ENCODE measurements at regions not wholly inside any gene's neighbourhood (a gene's known extent, or its start where the extent isn't known, plus 50 kb on each side); places are given as distances from the start of the nearest gene placed in this dataset.
"Not testable (repeated sequence)": the region's sequence is repeated elsewhere in the genome, so short reads cannot be mapped to it uniquely, and the experiment has no call there.

DNA sequence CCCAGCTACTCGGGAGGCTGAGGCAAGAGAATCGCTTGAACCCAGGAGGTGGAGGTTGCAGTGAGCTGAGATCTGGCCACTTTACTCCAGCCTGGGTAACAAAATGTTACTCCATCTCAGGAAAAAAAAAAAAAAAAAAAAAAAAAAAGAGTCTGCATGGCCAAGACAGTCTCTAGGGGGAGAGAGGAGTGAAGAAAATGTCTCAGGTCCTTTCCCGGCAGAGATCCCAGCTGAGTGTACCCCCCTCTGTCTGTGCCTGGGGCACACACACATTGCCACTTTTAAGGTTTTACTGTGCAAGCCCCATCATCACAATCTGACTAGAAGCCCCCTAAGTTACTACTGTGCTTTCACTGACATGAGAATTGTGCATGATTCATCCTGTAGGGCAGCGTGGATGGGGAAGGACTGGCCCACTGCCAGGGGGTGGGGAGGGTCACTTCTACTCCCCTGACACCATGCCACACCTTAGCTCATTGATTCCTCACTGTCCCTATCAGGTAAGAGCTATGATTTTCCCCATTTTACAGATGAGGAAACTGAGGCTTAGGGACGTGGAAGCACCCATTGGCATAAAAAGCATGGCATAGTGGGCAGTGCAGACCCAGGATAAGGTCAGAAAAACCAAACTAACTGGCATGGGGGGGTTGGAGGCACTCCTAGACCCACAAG is 102.3 kb upstream of the LARP1 start:
- no peak for DNase-seq

DNA sequence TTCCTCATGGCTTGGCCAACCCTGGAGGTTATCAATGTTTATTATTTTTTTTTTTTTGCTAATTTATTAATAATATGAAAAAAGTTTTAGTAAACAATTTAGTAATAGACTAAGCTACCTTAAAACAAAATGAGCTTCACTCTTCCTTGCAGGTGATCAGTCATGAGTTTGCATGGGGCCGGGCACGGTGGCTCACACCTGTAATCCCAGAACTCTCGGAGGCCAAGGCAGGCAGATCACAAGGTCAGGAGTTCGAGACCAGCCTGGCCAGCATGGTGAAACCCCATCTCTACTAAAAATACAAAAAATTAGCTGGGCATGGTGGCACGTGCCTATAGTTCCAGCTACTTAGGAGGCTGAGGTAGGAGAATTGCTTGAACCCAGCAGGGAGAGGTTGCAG is 103.4 kb upstream of the LARP1 start:
- DNase-seq: not testable (repeated sequence)

DNA sequence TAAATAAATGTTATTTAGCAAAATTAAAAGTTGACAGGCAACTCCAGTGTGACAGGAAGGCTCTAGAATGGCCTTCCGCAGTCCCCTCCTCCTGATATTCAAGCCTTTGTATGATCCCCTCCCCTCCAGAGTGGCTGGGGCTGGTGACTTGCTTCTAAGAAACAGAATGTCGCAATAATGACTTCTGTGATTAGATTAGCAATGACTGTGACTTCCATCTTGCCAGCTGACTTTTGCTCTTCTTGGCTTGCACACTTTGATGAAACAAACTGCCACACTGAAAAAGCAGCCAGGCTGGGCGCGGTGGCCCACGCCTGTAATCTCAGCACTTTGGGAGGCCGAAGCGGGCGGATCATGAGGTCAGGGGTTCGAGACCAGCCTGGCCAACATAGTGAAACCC is 106.5 kb upstream of the LARP1 start:
- DNase-seq: no peak

DNA sequence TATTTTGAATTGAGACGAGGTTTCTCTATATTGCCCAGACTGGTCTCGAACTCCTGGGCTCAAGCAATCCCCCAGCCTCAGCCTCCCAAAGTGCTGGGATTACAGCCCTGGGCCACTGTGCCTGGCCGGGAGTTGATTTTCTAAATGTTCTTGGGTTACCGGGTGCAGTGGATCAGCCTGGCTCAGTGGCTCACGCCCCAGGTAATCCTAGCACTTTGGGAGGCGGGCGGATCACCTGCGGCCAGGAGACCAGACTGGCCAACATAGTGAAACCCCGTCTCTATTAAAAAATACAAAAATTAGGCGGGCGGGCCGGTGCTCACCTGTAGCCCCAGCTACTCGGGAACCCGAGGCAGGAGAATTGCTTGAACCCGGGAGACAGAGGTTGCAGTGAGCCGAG is 106.9 kb upstream of the LARP1 start:
- DNase-seq: no peak

DNA sequence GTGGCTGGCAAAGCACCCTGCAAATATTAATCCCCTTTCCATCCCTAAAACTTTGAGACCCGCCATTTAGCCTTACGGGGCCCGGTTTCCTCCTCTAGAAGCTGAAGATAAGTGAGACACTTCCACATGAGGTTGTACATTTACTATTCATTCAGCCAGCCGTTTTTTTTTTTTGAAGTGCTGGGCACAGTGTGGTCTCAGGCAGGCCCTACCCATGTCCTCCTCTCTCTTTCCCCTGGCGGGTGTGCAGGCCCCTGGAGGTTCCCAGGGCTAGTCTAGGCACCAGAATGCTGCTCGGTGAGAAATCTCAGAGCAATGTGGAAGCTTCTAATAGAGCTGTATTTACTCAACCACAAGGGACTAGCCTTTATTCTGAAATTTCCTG is 107.4 kb upstream of the LARP1 start:
- no peak for DNase-seq

DNA sequence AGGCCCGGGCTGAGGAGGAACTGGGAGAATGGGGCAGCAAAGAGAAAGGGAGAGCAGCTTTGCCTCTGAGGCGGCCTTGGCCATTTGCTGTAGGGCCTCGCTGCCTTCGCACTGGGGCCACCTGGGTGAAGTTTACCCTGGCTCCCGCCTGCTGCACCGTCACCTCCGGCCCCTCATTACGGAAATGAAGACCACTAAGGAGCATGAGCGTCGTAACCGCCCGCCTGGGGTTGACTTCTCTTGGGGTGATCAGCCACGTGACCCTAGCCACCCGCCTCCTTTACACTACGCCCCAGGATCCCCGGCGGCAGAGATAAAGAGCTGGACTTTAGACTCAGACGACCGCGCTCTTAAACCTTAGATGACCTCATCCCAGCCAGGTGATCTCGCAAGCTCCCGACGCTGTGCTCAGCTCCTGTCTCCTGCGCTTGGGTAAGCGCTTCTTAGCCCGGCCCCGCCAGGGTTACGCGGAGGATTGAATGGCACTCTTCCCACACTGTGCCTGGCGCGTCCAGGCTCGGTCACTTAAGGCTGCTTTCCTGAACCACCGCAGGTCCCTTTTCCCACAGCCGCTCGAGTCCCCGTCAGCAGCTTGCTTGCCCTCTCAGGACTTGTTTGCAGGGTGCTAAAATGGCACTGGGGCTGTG is 107.9 kb upstream of the LARP1 start:
- no peak for DNase-seq

DNA sequence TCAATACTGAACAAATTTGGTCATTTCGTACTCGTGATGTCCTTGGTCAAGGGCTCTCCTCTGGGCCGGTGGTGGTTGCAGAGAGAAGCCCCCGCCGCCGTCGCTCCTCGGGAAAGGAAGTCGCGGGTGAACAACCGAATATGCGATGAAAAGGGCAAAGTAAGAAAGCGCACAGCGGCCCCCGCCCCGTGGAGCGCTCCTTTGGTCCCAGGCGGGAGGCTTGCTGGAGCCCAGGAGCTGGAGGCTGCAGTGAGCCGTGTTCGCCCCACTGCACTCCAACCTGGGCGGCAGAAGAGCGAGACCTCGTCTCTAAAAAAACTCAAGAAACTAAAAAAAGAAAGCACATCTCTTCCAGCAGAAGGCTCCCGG is 108.4 kb upstream of the LARP1 start:
- DNase-seq: no peak

DNA sequence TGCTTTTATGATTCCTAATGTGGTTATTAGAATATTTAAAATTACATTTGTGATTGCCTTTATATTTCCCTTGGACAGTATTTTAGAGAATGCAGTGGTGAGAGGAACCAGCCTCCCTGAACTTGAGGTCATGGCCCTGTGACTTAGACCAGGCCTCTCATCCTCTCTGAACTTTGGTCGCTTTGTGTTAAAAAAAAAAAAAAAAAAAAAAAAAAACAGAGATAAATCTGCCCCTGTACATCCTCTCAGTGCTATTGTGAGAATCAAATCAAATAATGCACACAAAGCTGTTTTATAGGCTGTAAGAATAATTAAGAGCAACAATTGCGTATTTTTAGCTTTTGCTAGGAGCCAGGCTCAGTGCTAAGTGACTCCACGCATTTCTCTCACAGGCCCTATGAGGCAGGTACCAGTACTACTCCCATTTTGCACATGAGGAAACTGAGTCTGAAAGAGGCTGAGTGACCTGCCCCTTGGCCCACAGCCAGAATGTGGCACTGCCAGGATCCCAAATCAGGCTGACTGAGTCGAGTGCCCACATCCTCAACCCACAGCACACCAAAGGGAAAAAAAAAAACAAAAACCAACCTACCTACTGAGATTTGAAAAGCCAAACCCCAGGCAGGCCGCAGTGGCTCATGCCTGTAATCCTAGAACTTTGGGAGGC is 110.3 kb upstream of the LARP1 start:
- DNase-seq: no peak

DNA sequence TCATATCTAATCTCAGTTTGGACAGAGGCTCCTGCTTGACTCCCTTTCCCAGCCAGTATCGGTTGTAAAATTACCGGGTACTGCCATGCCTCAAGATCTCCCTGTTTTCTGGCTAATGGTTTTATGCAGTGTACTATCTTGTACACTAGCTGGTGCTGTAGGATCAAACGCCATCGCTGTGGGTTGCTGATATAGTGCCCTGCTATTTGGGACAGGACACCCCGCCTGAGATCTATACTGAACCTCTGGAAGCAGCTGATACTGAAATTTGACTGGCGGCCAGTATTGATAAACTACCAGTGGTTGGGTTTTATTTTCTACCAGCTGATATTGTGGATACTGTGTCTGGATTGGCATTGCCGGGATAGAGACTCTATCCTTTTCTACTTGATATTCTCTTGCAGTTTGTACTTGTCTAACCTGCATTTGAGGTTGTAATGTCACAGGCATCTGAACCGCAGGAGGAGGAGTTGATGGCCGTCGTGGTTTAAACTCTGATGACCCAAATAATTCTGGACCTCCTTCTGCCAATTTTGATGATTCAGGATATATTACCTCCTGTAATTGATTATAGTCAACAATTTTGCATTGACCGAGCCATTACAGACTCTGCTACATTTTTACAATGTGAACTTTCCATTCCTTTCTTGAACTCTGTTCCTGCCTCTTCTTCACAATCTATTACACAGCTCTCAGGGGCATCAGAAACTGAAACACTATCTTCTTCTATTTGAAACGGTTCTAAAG is 112.5 kb upstream of the LARP1 start:
- DNase-seq: no peak

DNA sequence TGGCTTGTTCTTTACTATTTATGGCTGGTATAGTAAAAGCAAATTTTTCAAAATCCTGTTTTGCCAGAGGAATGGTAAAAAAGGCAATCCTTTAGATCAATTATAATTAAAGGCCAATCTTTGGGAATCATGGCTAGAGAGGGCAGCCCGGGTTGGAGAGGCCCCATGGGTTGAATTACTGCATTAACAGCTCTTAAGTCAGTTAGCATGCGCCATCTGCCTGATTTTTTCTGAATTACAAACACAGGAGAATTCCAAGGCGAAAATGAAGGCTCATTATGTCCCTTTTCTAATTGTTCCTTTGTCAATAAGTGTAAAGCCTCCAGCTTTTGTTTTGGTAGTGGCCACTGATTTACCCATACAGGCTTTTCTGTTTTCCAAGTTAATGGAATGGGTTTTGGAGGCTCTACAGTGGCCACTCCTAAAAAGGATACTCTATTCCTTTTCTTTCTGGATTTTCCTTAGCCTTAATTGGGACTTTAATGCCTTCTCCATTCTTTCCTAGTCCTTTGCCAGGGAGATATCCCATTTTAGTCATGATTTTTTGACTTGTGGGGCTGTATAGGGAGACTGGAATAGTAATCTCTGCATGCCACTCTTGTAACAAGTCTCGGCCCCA is 114.9 kb upstream of the LARP1 start:
- DNase-seq: not testable (repeated sequence)

DNA sequence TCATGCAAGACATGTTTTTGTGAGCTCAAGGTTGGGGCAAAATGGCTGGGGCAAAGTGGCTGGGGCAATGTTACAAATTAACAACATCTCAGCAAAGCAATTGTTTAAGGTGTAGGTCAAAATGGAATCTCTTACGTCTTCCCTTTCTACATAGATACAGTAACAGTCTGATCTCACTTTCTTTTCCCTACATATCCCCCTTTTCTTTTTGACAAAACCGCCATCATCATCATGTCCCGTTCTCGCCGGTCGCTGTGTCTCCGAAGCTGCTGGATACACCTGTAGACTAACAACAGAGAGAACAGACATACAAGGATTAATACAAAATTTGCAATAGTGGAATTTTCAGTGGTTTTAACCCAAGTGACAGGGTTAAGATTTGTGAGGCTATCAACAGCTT is 118.4 kb upstream of the LARP1 start:
- not testable (repeated sequence) for DNase-seq

DNA sequence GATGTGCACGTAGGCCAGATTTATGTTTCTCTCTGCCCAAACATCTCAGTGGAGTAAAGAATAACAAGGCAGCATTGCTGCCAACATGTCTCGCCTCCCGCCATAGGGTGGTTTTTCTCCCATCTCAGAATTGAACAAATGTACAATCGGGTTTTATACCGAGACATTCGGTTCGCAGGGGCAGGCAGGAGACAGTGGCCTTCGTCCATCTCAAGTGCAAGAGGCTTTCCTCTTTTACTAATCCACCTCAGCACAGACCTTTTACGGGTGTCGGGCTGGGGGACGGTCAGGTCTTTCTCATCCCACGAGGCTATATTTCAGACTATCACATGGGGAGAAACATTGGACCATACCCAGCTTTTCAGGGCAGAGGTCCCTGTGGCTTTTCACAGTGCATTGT is 118.9 kb upstream of the LARP1 start:
- not testable (repeated sequence) for DNase-seq

DNA sequence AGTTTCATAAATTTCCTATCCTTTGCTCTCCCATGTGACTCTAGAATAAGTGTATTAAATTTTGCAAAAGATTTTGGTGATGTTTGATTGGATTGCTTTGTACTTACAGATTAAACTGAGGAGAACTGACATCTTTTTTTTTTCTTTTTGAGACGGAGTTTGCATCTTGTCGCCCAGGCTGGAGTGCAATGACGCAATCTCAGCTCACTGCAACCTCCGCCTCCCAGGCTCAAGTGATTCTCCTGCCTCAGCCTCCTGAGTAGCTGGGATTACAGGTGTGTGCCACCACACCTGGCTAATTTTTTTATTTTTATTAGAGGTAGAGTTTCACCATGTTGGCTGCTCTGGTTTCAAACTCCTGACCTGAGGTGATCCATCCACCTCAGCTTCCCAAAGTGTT is 121.4 kb upstream of the LARP1 start:
- DNase-seq: not testable (repeated sequence)

DNA sequence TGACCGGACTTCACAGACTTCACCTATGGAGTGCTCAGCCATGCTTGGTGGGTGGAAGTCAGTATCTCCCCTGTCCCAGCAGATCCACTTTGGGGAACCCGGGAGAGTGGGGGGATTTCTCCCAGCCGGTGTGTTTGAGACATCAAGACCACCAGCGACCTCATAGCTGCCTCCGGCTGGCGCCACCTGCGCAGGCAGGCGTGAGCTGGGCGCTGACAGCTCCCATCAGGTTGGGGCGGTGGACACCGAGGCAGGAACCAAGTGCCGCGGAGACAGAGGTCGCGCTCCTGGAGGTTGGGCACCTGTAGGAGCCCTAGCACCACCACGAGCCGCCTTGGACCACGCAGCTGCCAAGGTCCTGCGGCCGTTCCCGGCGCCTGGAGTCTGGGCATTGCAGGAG is 124.0 kb upstream of the LARP1 start:
- DNase-seq: no peak

DNA sequence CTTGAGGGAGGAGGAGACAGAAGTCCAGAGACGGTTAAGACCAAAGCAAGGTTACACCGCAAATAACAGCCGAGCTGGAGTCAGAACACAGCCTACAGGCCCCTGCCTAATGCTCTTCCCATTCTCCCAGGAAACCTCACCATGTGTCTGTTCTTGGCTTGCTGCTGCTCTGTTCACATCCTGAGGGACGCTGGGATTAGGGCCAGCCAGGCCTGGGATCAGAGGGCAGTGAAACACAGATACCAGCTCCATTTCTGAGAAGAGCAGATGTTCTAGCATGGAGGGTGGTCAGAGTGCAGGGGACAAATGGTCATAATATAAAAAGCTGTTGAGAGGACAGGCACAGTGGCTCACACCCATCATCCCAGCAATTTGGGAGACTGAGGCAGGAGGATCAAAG is 124.8 kb upstream of the LARP1 start:
- DNase-seq: no peak

DNA sequence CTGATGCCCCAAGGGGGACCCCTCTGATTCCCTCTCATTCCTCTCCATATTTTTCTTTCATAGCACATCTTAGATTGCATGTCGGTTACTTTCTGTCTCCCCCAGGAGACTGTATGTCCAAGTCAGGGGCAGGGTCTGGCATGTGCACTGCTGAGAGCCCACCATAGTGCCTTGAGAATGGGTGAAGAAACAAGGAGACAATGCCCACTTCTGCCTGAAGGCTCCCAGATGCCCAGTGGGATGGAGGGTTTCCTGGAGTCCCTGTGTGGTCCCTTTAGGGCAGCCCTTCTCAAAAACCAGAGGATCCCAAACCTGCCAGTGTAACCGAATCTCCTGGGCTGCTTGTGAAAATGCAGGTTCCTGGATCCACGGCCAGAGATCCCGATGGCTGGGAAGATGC is 126.5 kb upstream of the LARP1 start:
- no peak for DNase-seq

DNA sequence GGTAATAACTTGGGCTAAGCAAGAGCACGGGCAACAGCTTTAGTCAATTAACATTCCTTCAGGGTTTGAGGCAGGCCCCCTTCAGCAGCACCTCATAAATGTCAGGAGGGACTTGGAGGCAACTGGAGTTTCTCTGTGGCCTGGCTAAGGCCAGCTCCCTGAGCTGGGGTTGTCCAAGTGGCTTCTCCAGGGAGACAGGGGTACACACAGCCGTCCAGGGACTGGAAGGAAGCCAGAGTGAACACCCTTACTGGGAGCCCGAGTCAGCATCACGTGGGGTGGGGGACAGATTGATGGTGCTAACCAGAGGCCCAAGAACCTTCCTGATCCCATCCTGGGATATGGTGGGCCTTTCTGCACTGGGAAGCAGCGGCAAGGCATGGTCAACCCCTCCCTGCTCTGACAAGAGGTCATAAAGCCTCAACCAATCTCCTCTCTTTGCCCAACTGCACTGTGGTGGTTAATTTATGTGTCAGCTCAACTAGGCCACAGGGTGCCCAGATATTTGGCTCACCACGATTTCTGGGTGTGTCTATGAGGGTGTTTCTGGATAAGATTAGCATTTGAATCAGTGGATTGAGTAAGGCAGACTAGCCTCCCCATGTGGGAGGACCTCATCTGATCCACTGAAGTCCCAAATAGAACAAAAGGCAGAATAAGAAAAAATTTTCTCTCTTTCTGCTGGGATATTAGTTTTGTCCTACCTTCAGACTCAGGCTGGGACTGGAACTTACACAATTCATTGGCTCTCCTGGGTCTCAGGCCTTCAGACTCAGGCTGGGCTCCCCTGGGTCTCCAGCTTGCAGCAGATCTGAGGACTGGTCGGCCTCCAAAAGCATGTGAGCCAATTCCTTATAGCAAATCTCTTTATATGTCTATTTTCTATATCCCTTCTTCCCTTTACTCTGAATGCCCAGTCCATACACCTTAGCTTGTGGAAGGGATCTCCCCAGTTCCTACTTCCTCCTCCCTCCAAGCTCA is 127.2 kb upstream of the LARP1 start:
- no peak for DNase-seq

DNA sequence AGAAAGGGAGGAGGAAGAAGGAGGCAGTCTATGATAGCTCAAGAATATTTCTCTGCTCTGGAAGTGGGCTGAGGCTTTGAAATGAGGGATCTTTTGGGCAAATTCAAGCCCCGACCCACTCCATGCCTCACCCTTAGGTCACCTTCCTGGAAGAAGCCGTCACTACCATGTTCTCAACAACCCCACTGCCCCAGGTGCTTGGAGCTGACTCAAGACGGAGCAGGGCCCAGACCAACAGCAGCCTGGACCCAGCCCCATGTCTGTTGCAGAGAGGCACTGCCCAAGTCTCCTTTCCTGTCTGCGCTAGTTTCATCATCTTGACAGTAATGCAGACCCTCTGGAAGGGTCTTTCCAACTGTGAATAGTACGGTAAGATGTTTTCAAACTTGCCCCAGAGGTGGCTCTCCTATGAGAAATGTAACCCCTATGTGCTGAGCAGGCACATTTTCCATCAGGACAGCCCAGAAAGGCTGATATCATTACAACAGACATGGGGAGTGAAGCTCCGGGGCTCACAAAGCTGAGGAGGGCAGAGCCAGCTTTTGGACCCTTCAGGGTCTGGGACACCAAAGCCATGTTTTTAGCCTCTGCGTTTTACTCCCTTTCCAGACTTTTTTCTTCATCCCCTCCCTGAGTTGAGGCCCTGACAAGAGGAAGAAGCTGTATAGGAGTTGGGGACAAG is 128.2 kb upstream of the LARP1 start:
- DNase-seq: no peak

DNA sequence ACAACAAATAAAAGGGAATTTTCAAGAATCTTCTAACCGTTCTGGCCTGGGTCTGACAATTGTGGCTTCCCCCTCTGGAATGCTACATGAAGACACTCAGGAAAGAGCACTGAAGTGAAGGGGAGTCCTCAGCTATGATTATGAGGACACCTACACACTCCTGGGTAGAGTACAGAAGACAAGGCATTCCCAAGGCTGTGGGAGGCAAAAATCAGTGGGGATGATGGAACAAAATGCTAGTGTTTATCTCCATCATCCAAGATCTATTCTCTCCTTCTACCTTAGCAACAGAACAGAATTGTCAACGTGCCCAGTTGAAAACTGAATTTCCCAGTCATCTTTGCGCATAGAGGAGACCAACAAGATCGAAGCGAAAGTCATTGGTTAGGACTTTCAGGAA is 130.1 kb upstream of the LARP1 start:
- DNase-seq: no peak

DNA sequence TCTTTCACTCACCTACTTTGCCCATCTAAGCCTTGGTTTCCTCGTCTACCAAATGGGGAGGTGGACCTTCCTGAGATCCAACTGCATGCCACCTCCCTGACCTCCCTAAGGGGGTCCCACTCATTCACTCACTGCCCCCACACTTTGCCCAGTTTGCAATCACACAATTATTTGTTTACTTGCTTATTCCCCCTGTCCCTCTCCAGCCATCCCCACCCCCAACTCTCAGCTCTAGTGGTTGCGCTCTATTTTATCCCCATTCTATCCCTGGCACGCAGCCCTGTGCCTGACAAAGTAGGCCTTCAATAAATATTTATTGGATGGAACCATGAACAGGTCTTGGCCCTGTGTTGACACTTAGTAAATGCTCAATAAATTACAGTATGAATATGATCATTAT is 130.8 kb upstream of the LARP1 start:
- no peak for DNase-seq

DNA sequence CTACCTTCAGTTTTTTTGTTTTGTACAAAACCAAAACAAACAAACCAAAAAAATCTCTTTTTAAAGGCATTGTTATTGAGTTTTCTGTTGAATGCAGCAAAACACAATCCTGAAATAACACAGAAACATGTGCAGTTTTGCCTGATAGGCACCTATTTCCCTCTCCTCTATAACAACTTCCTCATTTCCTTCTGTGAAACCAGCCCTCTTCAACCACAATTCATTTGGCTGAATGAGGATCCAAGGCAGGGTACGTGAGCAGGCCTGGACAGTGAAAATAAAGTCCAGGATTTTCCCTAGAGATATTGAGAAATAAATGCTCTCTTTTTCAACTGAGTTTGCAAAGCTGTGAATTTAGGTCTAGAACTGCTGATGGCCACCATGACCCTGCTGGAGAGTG is 134.8 kb upstream of the LARP1 start:
- DNase-seq: no peak

DNA sequence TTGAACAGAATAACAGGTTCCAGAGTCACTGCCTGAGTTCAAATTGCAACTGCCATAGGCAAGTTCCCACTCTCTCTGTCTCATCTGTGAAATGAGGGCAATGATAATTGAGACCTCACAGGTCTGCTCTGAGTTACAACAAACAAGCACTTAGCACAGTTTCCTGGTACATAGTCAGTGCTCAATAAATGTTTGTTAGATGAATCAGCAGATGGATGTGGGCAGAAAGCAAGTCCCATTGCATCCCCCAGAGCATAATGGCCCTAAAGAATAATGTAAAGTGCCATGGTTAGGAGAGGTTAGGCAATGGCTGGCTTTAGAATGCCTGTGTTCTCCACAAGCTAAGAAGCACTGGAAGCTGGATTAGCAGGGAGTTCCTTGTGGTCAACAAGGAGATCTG is 136.5 kb upstream of the LARP1 start:
- DNase-seq: no peak

Measured in NCI-H1105 (cell line).